GM21515 (cell line): ENCODE measurements at regions not wholly inside any gene's neighbourhood (a gene's known extent, or its start where the extent isn't known, plus 50 kb on each side); places are given as distances from the start of the nearest gene placed in this dataset.

Experiments
- ATAC-seq: cut with Tn5 transposase; IDR thresholded peaks from one replicate; pipeline ENCODE4 v1.9.1; 2021; ENCODE audit not compliant: unreplicated experiment

- no peak for ATAC-seq
Measured at GRCh38 chr4:167652267-167652666, 418.0 kb upstream of the SPOCK3 start.

- no peak for ATAC-seq
Measured at GRCh38 chr4:167688660-167689142, 403.6 kb upstream of the ANXA10 start.

- no peak for ATAC-seq
Measured at GRCh38 chr4:167702391-167702790, 389.9 kb upstream of the ANXA10 start.

GRCh38 chr4:167711517-167711916 lies 380.8 kb upstream of the ANXA10 start:
- no peak for ATAC-seq

GRCh38 chr4:167713756-167714155 lies 378.6 kb upstream of the ANXA10 start:
- no peak for ATAC-seq

GRCh38 chr4:167715176-167715575 lies 377.2 kb upstream of the ANXA10 start:
- ATAC-seq = no peak

GRCh38 chr4:167717495-167717894 lies 374.8 kb upstream of the ANXA10 start:
- ATAC-seq = no peak

GRCh38 chr4:167721617-167722486 lies 370.5 kb upstream of the ANXA10 start:
- ATAC-seq = no peak

- no peak for ATAC-seq
Measured at GRCh38 chr4:167722487-167722808, 369.9 kb upstream of the ANXA10 start.

- no peak for ATAC-seq
Measured at GRCh38 chr4:167724941-167725340, 367.4 kb upstream of the ANXA10 start.

GRCh38 chr4:167730769-167731168 lies 361.6 kb upstream of the ANXA10 start:
- no peak for ATAC-seq

- no peak for ATAC-seq
Measured at GRCh38 chr4:167745024-167745687, 347.2 kb upstream of the ANXA10 start.

GRCh38 chr4:167767281-167767680 lies 325.1 kb upstream of the ANXA10 start:
- ATAC-seq = no peak

GRCh38 chr4:167774646-167775045 lies 317.7 kb upstream of the ANXA10 start:
- no peak for ATAC-seq

- ATAC-seq = no peak
Measured at GRCh38 chr4:167775375-167775774, 317.0 kb upstream of the ANXA10 start.

- ATAC-seq = no peak
Measured at GRCh38 chr4:167779280-167779679, 313.1 kb upstream of the ANXA10 start.

GRCh38 chr4:167779864-167780263 lies 312.5 kb upstream of the ANXA10 start:
- no peak for ATAC-seq

GRCh38 chr4:167784826-167785225 lies 307.5 kb upstream of the ANXA10 start:
- ATAC-seq = no peak

- ATAC-seq = no peak
Measured at GRCh38 chr4:167785523-167785922, 306.8 kb upstream of the ANXA10 start.

- no peak for ATAC-seq
Measured at GRCh38 chr4:167786504-167786903, 305.8 kb upstream of the ANXA10 start.

GRCh38 chr4:167787231-167787630 lies 305.1 kb upstream of the ANXA10 start:
- ATAC-seq = no peak

GRCh38 chr4:167802463-167803212 lies 289.7 kb upstream of the ANXA10 start:
- ATAC-seq = no peak
